ENCODE measurements at regions not wholly inside any gene's neighbourhood (a gene's known extent, or its start where the extent isn't known, plus 50 kb on each side); places are given as distances from the start of the nearest gene placed in this dataset.

- Histone ChIP-seq H3K9me3 (ENCODE audit: control insufficient read depth, low read depth, low read length) (no peaks in the 10 kb centered on the region), H3K23ac (ENCODE audit: insufficient read length, low read depth, low read length) (no peak overlapping the region), H3K9ac (ENCODE audit: extremely low read depth, insufficient read length, low read length) (no peak overlapping the region), H2BK20ac (ENCODE audit: low read depth, low read length, poor library complexity, severe bottlenecking) (no peak overlapping the region), H3K27me3 (ENCODE audit: insufficient read depth, low read length) (no peaks in the 10 kb centered on the region), H4K91ac (ENCODE audit: insufficient read length, low read depth, low read length) (no peak overlapping the region), H4K20me1 (ENCODE audit: control insufficient read depth, insufficient read depth, insufficient read length) (no peaks in the 10 kb centered on the region), H4K5ac (ENCODE audit: insufficient read length, low read depth, low read length) (no peak overlapping the region), H3K23me2 (ENCODE audit: insufficient read length, low read depth, low read length, poor library complexity, severe bottlenecking) (no peaks in the 10 kb centered on the region), H4K8ac (replicated peaks; ENCODE audit: insufficient read length, low read depth, low read length) (no peak overlapping the region), H3K79me2 (ENCODE audit: insufficient read depth, low read length) (no peaks in the 10 kb centered on the region), H3K56ac (ENCODE audit: insufficient read length, low read depth, low read length) (no peak overlapping the region), H3K4ac (ENCODE audit: low read depth, low read length) (no peak overlapping the region), H2AK5ac (ENCODE audit: insufficient read length, low read length) (no peak overlapping the region), H3K4me1 (ENCODE audit: insufficient read depth, low read length) (no peaks in the 10 kb centered on the region), H3K79me1 (ENCODE audit: insufficient read depth, low read depth, low read length, poor library complexity, severe bottlenecking) (no peaks in the 10 kb centered on the region), H2BK12ac (ENCODE audit: insufficient read length, low read depth, low read length) (no peak overlapping the region), H2BK120ac (ENCODE audit: low read depth, low read length, poor library complexity, severe bottlenecking) (no peak overlapping the region), H2BK15ac (ENCODE audit: low read depth, low read length) (no peak overlapping the region), H3K27ac (ENCODE audit: insufficient read length, low read depth, low read length) (no peak overlapping the region), H3K4me2 (ENCODE audit: insufficient read depth, insufficient read length, low read length) (no peak overlapping the region), H3K18ac (ENCODE audit: insufficient read length, low read depth, low read length) (no peak overlapping the region), H3T11ph (ENCODE audit: low read length) (no peak overlapping the region), H2AFZ (ENCODE audit: low read length) (no peak overlapping the region), H2BK5ac (ENCODE audit: insufficient read length, low read length) (no peak overlapping the region), H3K14ac (ENCODE audit: insufficient read depth, low read length) (no peak overlapping the region)
- H3K27me3 Mint-ChIP-seq (ENCODE audit: low read depth) = no peaks in the 10 kb centered on the region
- no peaks in the 10 kb centered on the region for H3K4me1 Mint-ChIP-seq
- H3K4me3 Mint-ChIP-seq = no peak overlapping the region
- no peaks in the 10 kb centered on the region; a peak in 1 of 7 replicates for H3K36me3 Mint-ChIP-seq (ENCODE audit: insufficient read depth in 1 of 3, low read depth in 3 of 3)
- 0 out of 3 replicates have a peak, but pooled peaks have one; percentile 8 for TF ChIP-seq CTCF (conservative IDR thresholded peaks at IDR 0.05)
- DNase-seq = no peak
- no peak overlapping the region for H3K27ac Mint-ChIP-seq
- no CpG with 5 or more reads among the region's 3 CpGs for WGBS (ENCODE audit: extremely low coverage, insufficient read length, low lambda C conversion rate)
- H3K9me3 Mint-ChIP-seq = no peaks in the 10 kb centered on the region
Observed at GRCh38 chr4:14700544-14700943, 301.7 kb upstream of the CPEB2 start.

Measured in H9 (cell line).